ENCODE measurements at regions not wholly inside any gene's neighbourhood (a gene's known extent, or its start where the extent isn't known, plus 50 kb on each side); places are given as distances from the start of the nearest gene placed in this dataset.
"Not testable (repeated sequence)": the region's sequence is repeated elsewhere in the genome, so short reads cannot be mapped to it uniquely, and the experiment has no call there.

DNA sequence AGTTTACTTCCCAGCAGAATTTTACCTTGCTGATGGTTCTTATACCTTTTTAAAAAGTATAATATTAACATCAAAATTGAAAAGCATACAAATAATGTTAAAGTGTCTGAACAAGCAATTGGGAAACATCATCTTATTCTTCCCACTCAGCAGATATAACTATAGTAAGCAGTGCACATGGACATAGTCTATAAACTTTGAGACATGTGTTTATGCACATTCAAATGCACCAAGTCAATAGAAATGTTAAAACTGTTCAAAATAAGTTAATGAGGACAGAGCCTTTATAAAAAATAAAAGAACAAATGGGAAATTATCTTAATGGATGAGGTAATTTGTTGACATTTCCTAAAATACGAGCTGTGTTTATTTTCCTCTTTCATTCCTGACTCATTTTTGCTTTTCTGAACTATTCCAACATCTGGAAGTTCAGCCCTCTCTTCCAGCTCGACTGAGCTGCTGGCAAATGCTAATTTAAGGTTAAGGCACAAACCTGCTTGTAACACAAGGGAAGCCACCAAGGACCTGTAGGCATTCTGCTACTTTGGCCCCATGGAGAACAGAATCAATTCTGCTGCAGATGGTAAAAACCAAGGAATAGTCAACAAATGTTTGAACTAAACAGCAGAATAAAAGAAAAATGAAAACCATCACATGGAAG lies 110.3 kb upstream of the MAP3K4 start:
- 14% methylated on average over 2 of the region's 2 CpGs for WGBS
- H3K4me3 ChIP-seq, result no peak overlapping the region

GRCh38 chr6:160882006-160882405 lies 109.6 kb upstream of the MAP3K4 start:
- Histone ChIP-seq H3K27ac (no peak overlapping the region), H3K36me3 (no peaks in the 10 kb centered on the region), H3K9me3 (no peaks in the 10 kb centered on the region), H3K4me3 (no peak overlapping the region), H3K4me1 (peaks cover 4% of the 10 kb centered on the region), H3K27me3 (no peaks in the 10 kb centered on the region)
- no peak for TF ChIP-seq EP300 (IDR thresholded peaks at IDR 0.05)
- no peak for TF ChIP-seq POLR2AphosphoS5 (IDR thresholded peaks at IDR 0.05)
- no peak for TF ChIP-seq POLR2A (IDR thresholded peaks at IDR 0.05)
- TF ChIP-seq, protein P1, sequence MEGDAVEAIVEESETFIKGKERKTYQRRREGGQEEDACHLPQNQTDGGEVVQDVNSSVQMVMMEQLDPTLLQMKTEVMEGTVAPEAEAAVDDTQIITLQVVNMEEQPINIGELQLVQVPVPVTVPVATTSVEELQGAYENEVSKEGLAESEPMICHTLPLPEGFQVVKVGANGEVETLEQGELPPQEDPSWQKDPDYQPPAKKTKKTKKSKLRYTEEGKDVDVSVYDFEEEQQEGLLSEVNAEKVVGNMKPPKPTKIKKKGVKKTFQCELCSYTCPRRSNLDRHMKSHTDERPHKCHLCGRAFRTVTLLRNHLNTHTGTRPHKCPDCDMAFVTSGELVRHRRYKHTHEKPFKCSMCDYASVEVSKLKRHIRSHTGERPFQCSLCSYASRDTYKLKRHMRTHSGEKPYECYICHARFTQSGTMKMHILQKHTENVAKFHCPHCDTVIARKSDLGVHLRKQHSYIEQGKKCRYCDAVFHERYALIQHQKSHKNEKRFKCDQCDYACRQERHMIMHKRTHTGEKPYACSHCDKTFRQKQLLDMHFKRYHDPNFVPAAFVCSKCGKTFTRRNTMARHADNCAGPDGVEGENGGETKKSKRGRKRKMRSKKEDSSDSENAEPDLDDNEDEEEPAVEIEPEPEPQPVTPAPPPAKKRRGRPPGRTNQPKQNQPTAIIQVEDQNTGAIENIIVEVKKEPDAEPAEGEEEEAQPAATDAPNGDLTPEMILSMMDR (IDR thresholded peaks at IDR 0.05), result no peak
- no peak for DNase-seq (ENCODE audit: low spot score in 2 of 2)
- 28% methylated on average over 2 of the region's 2 CpGs for WGBS

More for the DNA sequence above, 110.3 kb upstream of the MAP3K4 start:
- Histone ChIP-seq H3K36me3 (no peaks in the 10 kb centered on the region), H3K4me1 (peaks cover 4% of the 10 kb centered on the region), H3K27ac (no peak overlapping the region), H3K9me3 (no peaks in the 10 kb centered on the region), H3K27me3 (no peaks in the 10 kb centered on the region)
- TF ChIP-seq EP300 (IDR thresholded peaks at IDR 0.05) (no peak), POLR2AphosphoS5 (IDR thresholded peaks at IDR 0.05) (no peak), POLR2A (IDR thresholded peaks at IDR 0.05) (no peak)
- TF ChIP-seq, protein P1 (IDR thresholded peaks at IDR 0.05), result no peak
- DNase-seq (ENCODE audit: low spot score in 2 of 2), result no peak

DNA sequence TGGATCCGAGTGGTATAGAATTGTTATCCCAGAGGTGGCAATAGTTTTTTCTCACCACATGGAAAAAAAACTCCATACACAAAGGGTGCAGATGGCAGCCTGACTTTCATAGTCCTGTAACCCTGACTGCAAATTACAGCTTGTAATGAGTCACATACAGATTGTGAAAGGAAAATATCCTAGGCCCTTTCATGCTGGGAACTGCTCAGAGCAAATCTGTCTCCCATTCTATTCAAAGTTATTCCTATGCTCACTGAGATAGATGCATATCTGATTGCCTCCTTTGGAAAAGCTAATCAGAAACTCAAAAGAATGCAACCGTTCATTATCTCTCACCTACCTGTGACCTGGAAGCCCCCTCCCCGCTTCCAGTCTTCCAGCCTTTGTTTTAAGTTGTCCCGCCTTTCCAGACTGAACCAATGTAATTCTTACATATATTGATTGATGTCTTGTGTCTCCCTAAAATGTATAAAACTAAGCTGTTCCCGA lies 108.7 kb upstream of the MAP3K4 start:
- H3K27me3 ChIP-seq, result no peaks in the 10 kb centered on the region
- H3K9me3 ChIP-seq, result no peaks in the 10 kb centered on the region
- no peak overlapping the region for H3K4me3 ChIP-seq
- H3K36me3 ChIP-seq, result no peaks in the 10 kb centered on the region
- H3K4me1 ChIP-seq, result peaks cover 4% of the 10 kb centered on the region
- 76% methylated on average over 5 of the region's 5 CpGs for WGBS
- no peak for DNase-seq (ENCODE audit: low spot score in 2 of 2)
- no peak overlapping the region for H3K27ac ChIP-seq
- TF ChIP-seq, protein P1 (IDR thresholded peaks at IDR 0.05), result no peak
- TF ChIP-seq POLR2AphosphoS5 (IDR thresholded peaks at IDR 0.05), result no peak
- TF ChIP-seq POLR2A (IDR thresholded peaks at IDR 0.05), result no peak
- TF ChIP-seq EP300 (IDR thresholded peaks at IDR 0.05), result no peak

DNA sequence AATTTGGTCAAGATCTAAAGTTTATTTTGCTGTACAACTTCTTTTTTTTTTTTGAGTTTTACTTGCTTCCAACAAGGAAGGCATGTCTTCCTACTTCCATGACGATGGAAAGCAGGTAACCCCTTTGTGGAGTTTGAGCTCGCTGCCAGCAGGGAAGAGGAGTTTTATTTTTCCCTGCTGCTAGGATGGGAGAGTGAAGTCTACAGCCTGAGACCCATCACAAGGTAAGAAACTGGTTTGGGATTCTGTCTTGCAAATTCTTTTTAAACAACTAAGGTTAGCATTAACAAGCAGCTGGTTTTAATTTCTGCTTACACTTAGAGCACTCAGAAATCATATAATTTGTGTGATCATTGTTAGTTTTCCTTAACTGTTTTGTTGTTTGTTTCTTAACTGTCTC lies 108.0 kb upstream of the MAP3K4 start:
- Histone ChIP-seq H3K36me3 (no peaks in the 10 kb centered on the region), H3K4me3 (no peak overlapping the region), H3K9me3 (no peaks in the 10 kb centered on the region), H3K4me1 (peaks cover 4% of the 10 kb centered on the region), H3K27ac (no peak overlapping the region), H3K27me3 (no peaks in the 10 kb centered on the region)
- TF ChIP-seq POLR2A (IDR thresholded peaks at IDR 0.05) (no peak), POLR2AphosphoS5 (IDR thresholded peaks at IDR 0.05) (no peak), EP300 (IDR thresholded peaks at IDR 0.05) (no peak)
- TF ChIP-seq, protein P1 (IDR thresholded peaks at IDR 0.05), result no peak
- WGBS, result 75% methylated on average over 2 of the region's 2 CpGs
- DNase-seq (ENCODE audit: low spot score in 2 of 2), result no peak

DNA sequence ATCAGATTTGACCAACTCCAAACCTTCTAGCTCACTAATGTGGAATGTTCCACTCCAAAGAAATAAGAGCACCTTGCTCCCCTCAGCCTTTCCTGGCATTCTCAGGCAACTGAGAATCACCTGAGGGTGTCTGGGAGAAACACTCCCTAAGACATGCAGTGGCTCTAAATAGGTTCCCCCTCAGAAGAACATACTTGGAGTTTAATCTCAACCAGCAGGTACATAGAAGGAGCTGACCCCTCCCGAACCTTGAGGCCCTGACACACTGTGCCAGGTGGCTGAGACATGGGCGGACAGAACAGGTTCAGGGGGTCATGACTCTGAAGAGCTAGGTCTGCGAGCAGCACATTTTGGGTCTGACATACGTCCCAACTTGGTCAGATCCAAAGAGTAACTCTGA lies 107.6 kb upstream of the MAP3K4 start:
- Histone ChIP-seq H3K4me1 (peaks cover 4% of the 10 kb centered on the region), H3K27me3 (no peaks in the 10 kb centered on the region), H3K9me3 (no peaks in the 10 kb centered on the region), H3K36me3 (no peaks in the 10 kb centered on the region), H3K4me3 (no peak overlapping the region), H3K27ac (no peak overlapping the region)
- no peak for DNase-seq (ENCODE audit: low spot score in 2 of 2)
- TF ChIP-seq, protein P1 (IDR thresholded peaks at IDR 0.05), result no peak
- no peak for TF ChIP-seq EP300 (IDR thresholded peaks at IDR 0.05)
- TF ChIP-seq POLR2A (IDR thresholded peaks at IDR 0.05), result no peak
- 86% methylated on average over 4 of the region's 4 CpGs for WGBS

DNA sequence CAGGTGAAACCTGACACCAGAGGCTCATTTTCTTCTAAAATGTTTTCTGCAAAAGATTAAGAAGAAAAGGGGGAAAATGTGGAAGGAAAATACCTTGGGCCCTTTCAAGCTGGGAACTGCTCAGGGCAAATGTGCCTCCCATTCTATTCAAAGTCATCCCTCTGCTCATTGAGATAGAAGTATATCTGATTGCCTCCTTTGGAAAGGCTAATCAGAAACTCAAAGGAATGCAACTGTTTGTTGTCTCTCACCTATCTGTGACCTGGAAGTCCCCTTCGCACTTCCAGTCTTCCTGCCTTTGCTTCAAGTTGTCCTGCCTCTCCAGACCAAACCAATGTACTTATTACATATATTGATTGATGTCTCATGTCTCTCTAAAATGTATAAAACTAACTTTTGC lies 102.4 kb upstream of the MAP3K4 start:
- not testable (repeated sequence) for H3K4me1 ChIP-seq; H3K36me3 ChIP-seq; H3K27ac ChIP-seq; H3K9me3 ChIP-seq; H3K4me3 ChIP-seq; DNase-seq (ENCODE audit: low spot score in 2 of 2); H3K27me3 ChIP-seq
- 78% methylated on average over 1 of the region's 1 CpG for WGBS

All from suprapubic skin (tissue), 4 donors.